ENCODE measurements at regions not wholly inside any gene's neighbourhood (a gene's known extent, or its start where the extent isn't known, plus 50 kb on each side); places are given as distances from the start of the nearest gene placed in this dataset.

DNA sequence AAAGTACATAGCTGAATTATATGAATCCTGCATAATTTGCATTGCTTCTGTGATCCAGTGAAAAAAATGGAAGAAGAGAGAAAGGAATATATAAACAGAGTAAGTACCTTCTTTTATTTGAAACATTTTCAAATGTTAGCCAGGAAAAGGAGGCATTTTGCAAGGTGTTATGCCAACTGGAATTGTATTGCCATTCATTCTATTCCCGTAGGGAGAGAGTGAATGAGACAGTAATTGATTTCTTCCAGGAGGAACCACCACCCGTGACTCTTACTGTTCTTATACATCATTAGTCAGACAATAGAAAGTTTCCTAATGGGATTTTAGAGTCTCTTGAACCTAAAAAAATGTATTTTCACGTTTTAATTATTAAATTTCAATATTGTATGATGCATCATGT lies 324.1 kb upstream of the ALCAM start:
- no peaks in the 10 kb centered on the region for H3K9me3 ChIP-seq (ENCODE audit: low read depth)
- DNase-seq (ENCODE audit: low spot score) = no peak
- Mint-ChIP-seq H3K4me3 (no peak overlapping the region), H3K27ac (no peak overlapping the region), H3K9me3 (no peaks in the 10 kb centered on the region), H3K27me3 (ENCODE audit: insufficient read depth, low read depth) (no peaks in the 10 kb centered on the region), H3K36me3 (no peaks in the 10 kb centered on the region), H3K4me1 (no peaks in the 10 kb centered on the region)
- no peak overlapping the region for H3K9ac ChIP-seq
- no peaks in the 10 kb centered on the region for H3K36me3 ChIP-seq
- H3K27me3 ChIP-seq = no peaks in the 10 kb centered on the region
- H3F3A ChIP-seq (ENCODE audit: low read depth) = no peaks in the 10 kb centered on the region
- H2AFZ ChIP-seq (replicated peaks) = no peak overlapping the region
- H3K79me2 ChIP-seq (ENCODE audit: low read depth) = no peaks in the 10 kb centered on the region
- H3K27ac ChIP-seq = no peak overlapping the region
- TF ChIP-seq EZH2 (IDR thresholded peaks at IDR 0.05) = no peak
- TF ChIP-seq EZH2phosphoT487 (IDR thresholded peaks at IDR 0.05) = no peak
- TF ChIP-seq, protein P1, sequence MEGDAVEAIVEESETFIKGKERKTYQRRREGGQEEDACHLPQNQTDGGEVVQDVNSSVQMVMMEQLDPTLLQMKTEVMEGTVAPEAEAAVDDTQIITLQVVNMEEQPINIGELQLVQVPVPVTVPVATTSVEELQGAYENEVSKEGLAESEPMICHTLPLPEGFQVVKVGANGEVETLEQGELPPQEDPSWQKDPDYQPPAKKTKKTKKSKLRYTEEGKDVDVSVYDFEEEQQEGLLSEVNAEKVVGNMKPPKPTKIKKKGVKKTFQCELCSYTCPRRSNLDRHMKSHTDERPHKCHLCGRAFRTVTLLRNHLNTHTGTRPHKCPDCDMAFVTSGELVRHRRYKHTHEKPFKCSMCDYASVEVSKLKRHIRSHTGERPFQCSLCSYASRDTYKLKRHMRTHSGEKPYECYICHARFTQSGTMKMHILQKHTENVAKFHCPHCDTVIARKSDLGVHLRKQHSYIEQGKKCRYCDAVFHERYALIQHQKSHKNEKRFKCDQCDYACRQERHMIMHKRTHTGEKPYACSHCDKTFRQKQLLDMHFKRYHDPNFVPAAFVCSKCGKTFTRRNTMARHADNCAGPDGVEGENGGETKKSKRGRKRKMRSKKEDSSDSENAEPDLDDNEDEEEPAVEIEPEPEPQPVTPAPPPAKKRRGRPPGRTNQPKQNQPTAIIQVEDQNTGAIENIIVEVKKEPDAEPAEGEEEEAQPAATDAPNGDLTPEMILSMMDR (IDR thresholded peaks at IDR 0.05) = no peak
- H3K4me3 ChIP-seq = no peak overlapping the region
- no peak overlapping the region for H3K4me2 ChIP-seq
- no peaks in the 10 kb centered on the region for H4K20me1 ChIP-seq (ENCODE audit: low read depth)
- H3K4me1 ChIP-seq = no peaks in the 10 kb centered on the region

DNA sequence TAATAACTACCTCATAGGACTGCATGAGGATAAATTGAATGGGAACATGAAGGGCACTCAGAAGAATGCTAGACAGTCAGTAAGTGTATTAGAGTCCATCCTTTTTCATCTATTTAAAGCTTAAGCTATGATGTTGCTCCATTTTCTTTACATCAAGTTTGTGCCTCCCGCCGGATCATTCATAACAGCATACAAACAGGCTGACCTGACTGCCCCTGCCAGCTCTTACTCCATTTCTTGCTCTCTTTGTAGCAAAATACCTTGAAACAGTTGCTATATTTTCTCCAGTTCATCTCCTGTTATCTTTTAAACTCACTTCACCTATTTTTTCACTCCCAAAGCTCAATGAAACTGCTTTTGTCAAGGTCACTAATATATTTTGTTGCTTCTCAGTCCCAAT lies 315.6 kb upstream of the ALCAM start:
- DNase-seq (ENCODE audit: low spot score) = no peak
- H3K79me2 ChIP-seq (ENCODE audit: low read depth) = no peaks in the 10 kb centered on the region
- H2AFZ ChIP-seq (replicated peaks) = no peak overlapping the region
- H3K9ac ChIP-seq = no peak overlapping the region
- H3K9me3 ChIP-seq (ENCODE audit: low read depth) = no peaks in the 10 kb centered on the region
- H3F3A ChIP-seq (ENCODE audit: low read depth) = no peaks in the 10 kb centered on the region
- no peaks in the 10 kb centered on the region for H3K27me3 ChIP-seq
- no peak overlapping the region for H3K4me2 ChIP-seq
- H3K36me3 Mint-ChIP-seq = no peaks in the 10 kb centered on the region
- H3K4me3 ChIP-seq = no peak overlapping the region
- no peaks in the 10 kb centered on the region for H3K4me1 ChIP-seq
- TF ChIP-seq, protein P1 (IDR thresholded peaks at IDR 0.05) = no peak
- TF ChIP-seq EZH2phosphoT487 (IDR thresholded peaks at IDR 0.05) (no peak), EZH2 (IDR thresholded peaks at IDR 0.05) (no peak)
- no peaks in the 10 kb centered on the region for H3K27me3 Mint-ChIP-seq (ENCODE audit: insufficient read depth, low read depth)
- no peak overlapping the region for H3K27ac Mint-ChIP-seq
- H3K4me3 Mint-ChIP-seq = no peak overlapping the region
- no peaks in the 10 kb centered on the region for H4K20me1 ChIP-seq (ENCODE audit: low read depth)
- H3K36me3 ChIP-seq = no peaks in the 10 kb centered on the region
- no peaks in the 10 kb centered on the region for H3K4me1 Mint-ChIP-seq
- no peak overlapping the region for H3K27ac ChIP-seq
- H3K9me3 Mint-ChIP-seq = no peaks in the 10 kb centered on the region

DNA sequence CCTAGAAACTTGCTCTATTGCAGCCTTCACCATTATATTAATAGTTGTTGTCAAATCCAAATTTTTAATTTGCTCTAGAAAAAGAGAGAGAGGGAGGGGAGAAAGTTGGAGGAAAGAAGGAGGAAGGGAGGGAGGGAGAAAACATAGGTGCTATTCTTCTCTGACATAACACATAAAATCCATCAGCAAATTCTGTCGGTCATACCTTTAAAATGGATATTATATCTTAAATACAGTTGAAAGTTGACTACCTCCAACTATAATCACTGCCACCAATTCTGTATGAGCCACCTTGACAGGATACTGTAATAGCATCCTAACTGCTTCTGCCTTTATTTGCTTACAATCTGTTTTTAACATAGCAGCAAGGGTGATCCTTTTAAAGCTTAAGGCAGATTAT lies 314.7 kb upstream of the ALCAM start:
- no peak overlapping the region for H2AFZ ChIP-seq (replicated peaks)
- H4K20me1 ChIP-seq (ENCODE audit: low read depth) = no peaks in the 10 kb centered on the region
- Mint-ChIP-seq H3K36me3 (no peaks in the 10 kb centered on the region), H3K27ac (no peak overlapping the region), H3K27me3 (ENCODE audit: insufficient read depth, low read depth) (no peaks in the 10 kb centered on the region), H3K4me1 (no peaks in the 10 kb centered on the region), H3K9me3 (no peaks in the 10 kb centered on the region), H3K4me3 (no peak overlapping the region)
- H3K4me1 ChIP-seq = no peaks in the 10 kb centered on the region
- no peaks in the 10 kb centered on the region for H3K36me3 ChIP-seq
- no peaks in the 10 kb centered on the region for H3F3A ChIP-seq (ENCODE audit: low read depth)
- H3K79me2 ChIP-seq (ENCODE audit: low read depth) = no peaks in the 10 kb centered on the region
- no peak overlapping the region for H3K9ac ChIP-seq
- no peak overlapping the region for H3K4me2 ChIP-seq
- H3K9me3 ChIP-seq (ENCODE audit: low read depth) = no peaks in the 10 kb centered on the region
- no peak overlapping the region for H3K27ac ChIP-seq
- TF ChIP-seq, protein P1 (IDR thresholded peaks at IDR 0.05) = no peak
- no peak for TF ChIP-seq EZH2phosphoT487 (IDR thresholded peaks at IDR 0.05)
- TF ChIP-seq EZH2 (IDR thresholded peaks at IDR 0.05) = no peak
- H3K4me3 ChIP-seq = no peak overlapping the region
- DNase-seq (ENCODE audit: low spot score) = no peak
- H3K27me3 ChIP-seq = no peaks in the 10 kb centered on the region

DNA sequence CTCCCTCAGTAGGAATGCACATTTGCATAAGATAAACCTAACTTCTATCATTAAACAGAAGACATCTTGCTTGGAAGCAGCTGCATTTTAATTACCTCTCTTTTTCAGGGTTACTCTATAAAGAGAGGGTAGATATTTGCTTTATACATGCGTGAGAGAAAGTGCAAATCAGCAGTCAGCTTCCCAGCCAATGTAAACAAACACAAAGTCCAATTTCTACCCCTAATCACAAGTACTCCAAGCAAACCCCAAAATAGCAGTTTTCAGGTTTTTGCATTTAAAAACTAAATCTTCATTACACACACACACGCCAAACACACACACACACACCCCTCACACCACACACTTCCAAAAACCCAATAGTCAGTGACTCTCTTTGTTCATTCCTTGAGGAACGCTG lies 303.9 kb upstream of the ALCAM start:
- Histone ChIP-seq H3K4me2 (no peak overlapping the region), H3K36me3 (no peaks in the 10 kb centered on the region), H3K27ac (no peak overlapping the region), H3K27me3 (no peaks in the 10 kb centered on the region), H3K79me2 (ENCODE audit: low read depth) (no peaks in the 10 kb centered on the region), H3K4me3 (no peak overlapping the region), H3K9me3 (ENCODE audit: low read depth) (peaks cover 3% of the 10 kb centered on the region), H4K20me1 (ENCODE audit: low read depth) (no peaks in the 10 kb centered on the region), H3F3A (ENCODE audit: low read depth) (no peaks in the 10 kb centered on the region), H3K9ac (no peak overlapping the region), H3K4me1 (no peaks in the 10 kb centered on the region), H2AFZ (replicated peaks) (no peak overlapping the region)
- Mint-ChIP-seq H3K4me1 (peaks cover 4% of the 10 kb centered on the region), H3K36me3 (no peaks in the 10 kb centered on the region), H3K9me3 (no peaks in the 10 kb centered on the region), H3K4me3 (no peak overlapping the region), H3K27me3 (ENCODE audit: insufficient read depth, low read depth) (peaks cover 2% of the 10 kb centered on the region), H3K27ac (no peak overlapping the region)
- TF ChIP-seq EZH2phosphoT487 (IDR thresholded peaks at IDR 0.05) (no peak), EZH2 (IDR thresholded peaks at IDR 0.05) (no peak)
- TF ChIP-seq, protein P1 (IDR thresholded peaks at IDR 0.05) = no peak
- no peak for DNase-seq (ENCODE audit: low spot score)

Data from neural progenitor cell (in vitro differentiated cells).